ENCODE measurements at regions not wholly inside any gene's neighbourhood (a gene's known extent, or its start where the extent isn't known, plus 50 kb on each side); places are given as distances from the start of the nearest gene placed in this dataset.
"Not testable (repeated sequence)": the region's sequence is repeated elsewhere in the genome, so short reads cannot be mapped to it uniquely, and the experiment has no call there.

DNA sequence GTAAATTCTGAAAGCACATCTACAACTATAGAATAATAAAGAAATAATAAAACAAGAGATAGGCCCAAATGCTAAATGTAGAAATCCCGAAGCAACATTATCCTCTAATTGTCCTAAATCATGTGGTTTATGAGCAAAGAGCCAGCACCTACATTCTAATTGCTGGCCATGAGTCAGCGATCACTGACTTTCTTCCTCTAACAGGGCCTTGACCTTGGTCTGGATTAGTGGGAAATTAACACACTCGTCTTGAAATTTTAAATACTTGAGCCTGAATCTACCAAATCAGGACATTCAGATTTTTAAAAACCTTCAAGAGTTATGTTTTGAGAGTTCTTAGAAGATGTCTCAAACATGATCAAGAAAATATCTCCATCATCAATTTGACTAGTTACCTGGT is 727.6 kb downstream of the METTL15 start:
- DNase-seq (no peak), ATAC-seq (no peak)
- intact Hi-C loops (cut with micrococcal nuclease): no loop called here

DNA sequence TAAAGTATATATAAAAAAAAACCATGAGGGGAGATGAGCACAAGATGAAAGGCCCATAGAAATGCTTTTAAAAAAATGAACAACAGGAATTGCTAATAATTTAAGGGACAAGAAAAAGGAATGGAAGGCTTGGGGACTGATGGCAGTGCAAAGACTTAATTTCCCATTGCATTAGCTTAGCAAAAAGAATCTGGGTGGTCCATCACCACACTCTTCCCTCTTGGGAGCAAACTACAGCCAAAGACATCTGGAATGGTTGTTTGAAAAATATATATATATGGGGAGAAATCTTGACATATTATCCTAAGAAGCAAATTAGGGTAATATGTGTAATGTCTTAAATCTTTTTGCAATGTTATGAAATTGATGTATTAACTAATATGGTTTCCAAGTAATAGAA is 727.1 kb downstream of the METTL15 start:
- ATAC-seq: no peak
- intact Hi-C loops (cut with micrococcal nuclease): no loop called here
- no peak for DNase-seq

DNA sequence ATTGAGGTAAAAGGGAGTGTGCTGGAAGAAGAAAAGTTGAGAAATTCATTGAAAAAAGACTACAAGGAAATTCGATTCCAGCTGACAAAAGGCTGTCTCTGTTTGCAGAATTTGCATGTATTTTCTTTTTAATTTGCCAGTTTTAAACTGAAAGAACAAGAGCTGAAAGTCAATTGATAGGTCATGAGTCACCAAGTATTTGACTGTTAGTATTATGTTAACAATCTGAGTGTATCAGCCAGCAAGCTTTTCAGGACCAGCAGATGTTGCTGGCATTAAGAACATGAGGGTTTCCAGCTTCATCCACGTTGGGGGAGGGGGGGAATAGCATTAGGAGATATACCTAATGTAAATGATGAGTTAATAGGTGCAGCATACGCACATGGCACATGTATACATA is 726.7 kb downstream of the METTL15 start:
- ATAC-seq: no peak
- DNase-seq: no peak
- intact Hi-C loops (cut with micrococcal nuclease): no loop called here

DNA sequence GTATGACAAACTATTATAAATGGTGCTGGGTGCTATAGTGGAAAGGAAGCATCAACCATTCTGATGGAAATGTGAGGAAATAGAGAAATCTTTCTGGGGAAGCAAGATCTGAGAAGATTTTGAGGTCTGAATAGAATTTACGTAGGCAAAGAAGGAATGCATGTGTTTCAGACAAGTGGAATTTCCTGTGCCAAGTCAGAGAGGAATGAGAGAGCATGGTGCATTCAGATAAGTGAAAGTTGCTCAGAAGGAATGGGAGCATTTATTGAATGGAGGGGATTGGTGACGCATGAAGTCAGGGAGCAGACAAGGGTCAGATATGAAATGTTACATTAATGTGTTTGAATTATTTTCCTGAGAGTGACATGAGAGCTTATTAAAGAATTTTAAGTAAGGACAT is 725.5 kb downstream of the METTL15 start:
- ATAC-seq: no peak
- intact Hi-C loops (cut with micrococcal nuclease): no loop called here
- no peak for DNase-seq

DNA sequence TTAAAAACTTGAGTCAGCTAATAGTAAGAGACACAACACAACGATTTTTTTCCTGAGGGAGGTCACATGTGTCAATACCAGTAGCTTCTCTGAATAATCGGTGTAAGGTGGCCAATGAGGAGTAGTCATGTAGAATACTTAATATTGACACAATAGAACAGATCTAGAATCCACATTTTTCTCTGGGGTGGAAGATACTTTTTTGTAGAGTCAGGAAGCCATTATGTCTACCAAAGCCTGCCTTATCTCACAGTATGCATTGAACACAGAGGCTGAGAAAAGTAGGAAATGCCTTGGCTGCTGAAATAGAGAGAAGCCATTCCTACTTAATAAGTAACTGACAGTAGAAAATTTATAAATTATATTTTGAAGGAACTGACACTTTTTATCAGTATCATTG is 725.0 kb downstream of the METTL15 start:
- ATAC-seq (no peak), DNase-seq (no peak)
- intact Hi-C loops (cut with micrococcal nuclease): no loop called here

DNA sequence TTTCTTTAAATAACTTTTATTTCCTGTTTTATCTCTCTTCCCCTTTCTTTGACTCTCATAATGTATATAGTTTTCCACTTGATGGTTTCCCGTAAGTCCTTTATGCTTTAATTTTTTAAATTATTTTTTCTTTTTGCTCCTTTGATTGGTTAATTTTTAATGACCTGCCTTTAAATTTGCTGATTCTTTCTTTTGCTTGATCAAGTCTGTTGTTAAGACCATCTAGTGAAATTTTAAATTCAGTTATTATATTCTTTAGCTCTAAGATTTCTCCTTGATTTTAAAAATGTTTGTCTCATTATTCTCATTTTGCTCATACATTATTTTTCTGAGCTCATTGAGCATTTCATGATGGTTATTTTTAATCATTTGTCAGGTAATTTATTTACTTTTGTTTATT is 718.6 kb downstream of the METTL15 start:
- intact Hi-C loops (cut with micrococcal nuclease): no loop called here
- ATAC-seq (no peak), DNase-seq (no peak)

DNA sequence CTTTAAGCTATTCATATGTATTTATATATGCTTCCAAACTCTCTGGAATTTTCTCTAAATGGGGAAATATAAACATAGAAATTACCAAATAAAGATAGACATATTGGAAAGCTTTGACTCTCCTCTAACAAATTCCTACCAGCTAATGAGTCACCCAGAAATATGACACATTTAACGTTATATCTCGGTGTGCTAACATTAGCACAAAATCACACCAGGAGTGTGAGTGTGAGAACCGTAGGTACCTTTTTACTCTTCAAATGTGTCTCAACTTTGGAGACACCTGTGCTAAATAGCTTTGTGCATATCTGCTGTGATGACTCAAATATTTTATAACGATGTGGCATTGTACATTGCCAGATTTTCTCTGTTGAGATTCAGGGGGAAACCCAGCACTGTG is 714.4 kb downstream of the METTL15 start:
- intact Hi-C loops (cut with micrococcal nuclease): no loop called here
- no peak for DNase-seq
- ATAC-seq: no peak

DNA sequence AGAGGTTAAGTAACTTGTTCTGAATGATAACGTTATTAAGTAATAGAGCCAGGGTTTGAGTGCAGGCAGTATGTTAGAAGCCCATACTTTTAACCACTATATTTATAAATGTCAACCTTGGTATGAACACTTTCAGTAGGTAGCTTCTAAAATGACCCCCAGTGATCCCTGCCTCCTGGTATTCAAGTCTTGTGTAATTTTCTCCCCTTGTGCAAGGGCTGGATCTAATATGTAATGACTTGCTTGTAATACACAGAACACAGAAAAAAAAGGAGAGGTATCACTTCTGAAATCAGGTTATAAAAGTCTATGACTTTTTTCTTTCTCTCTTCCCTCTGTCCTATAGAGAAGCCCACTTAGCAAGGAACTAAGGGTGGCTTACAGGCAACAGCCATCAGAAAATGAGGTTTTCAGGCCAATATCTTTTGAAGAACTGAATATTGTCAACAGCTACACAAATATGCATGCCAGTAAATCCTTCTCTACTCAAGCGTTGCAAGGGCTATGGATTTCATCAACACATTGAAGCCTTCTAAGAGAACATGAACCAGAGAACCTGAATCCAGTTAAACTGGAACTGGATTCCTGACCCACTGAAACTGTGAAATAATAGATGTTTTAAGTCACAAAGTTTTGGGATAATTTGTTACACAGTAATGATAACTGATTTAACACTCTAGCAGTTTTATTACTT is 712.3 kb downstream of the METTL15 start:
- intact Hi-C loops (cut with micrococcal nuclease): no loop called here
- DNase-seq (no peak), ATAC-seq (no peak)

DNA sequence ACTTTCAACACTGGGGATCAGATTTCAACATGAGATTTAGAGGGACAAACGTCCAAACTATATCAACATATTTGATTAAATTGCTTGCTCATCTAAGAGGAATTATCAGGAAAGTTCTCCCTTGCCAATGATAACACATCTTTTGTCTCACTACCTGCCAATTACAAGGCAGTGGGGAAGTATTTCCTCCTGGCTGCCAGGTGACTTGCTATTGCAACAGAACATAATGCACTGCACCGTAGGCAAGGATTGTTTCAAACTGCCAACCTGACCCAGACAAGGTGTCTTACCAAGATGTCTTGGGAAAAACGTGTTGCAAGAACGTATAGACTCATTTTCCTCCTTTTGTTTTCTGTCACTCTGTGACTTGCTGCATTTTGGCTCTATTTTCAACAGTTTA is 711.6 kb downstream of the METTL15 start:
- intact Hi-C loops (cut with micrococcal nuclease): no loop called here
- no peak for DNase-seq
- ATAC-seq: no peak

DNA sequence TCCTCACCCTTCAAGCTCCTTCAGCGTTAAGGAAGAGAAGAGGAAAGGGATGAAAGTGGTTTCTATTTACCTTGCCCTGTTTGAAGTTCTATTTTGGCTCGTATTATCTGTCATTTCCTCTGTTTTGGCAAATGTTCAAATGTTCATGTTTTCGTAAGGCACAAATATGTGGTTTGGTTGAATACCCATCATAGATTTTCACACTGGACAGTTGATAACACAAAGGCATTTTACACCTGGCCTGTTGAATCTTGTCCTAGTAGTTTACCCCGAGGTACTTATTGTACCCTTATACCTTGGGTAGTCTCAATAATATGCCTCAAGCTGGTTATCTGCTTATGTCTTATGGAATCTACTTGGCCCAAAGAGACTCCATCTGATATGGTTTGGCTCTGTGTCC is 706.9 kb downstream of the METTL15 start:
- no peak for ATAC-seq
- DNase-seq: no peak
- intact Hi-C loops (cut with micrococcal nuclease): no loop called here

DNA sequence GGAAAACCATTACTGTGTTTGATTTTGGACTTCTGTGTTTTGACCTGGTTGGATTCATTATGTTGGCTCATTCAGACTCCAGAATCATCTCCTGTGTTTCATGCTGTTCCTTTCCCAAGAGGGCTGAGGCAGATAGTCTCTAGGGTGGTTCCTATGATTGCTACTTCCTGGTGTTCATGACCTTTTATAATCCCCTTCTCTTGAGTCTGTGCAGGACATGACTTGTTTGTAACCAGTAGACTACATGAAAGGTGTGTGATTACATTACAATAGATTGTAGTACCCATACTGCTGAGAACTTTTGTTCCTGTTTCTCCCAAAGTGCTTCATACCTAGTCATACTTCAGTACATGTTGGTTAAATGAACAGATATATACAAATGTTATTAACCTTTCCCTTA is 700.6 kb downstream of the METTL15 start:
- intact Hi-C loops (cut with micrococcal nuclease): no loop called here
- ATAC-seq: no peak

DNA sequence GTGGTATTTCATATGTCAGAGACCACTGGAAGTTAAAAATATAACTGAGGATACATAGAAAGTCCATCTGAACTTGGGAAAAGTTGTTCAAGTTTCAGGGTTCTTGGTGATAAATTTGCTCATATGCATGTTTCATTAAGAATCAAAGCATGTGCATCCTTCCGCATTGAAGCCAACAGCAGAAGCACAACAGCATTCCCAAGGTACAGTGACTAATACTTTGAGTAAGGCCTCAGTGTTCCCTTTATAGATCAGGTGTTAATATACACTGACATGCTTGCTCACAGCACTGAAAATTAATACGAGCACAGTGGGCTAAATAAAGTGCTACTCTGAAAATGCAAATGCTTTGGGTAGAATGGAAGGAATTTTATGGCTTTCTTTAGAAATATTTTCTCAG is 691.1 kb downstream of the METTL15 start:
- DNase-seq (no peak), ATAC-seq (no peak)
- intact Hi-C loops (cut with micrococcal nuclease): no loop called here

More for the DNA sequence above, 700.6 kb downstream of the METTL15 start:
- no peak for DNase-seq

DNA sequence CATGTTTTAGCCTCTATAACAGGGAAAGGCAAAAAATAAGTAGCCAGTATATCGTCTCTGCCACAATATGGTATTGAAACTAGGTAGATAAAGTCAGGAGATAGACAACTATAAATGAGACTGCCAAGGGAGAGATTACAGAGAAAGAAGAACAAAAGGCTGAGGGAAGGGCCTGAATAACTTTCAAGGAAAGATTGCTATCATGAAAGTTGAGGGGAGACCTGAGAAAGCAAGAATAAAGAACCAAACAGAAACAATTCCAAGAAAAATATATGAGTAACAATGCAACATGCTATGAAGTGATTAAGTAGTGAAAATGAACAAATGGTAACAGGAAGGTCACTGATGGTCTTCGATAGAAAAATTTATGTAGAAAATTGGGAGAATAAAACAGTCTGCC is 690.1 kb downstream of the METTL15 start:
- ATAC-seq: no peak
- intact Hi-C loops (cut with micrococcal nuclease): no loop called here

DNA sequence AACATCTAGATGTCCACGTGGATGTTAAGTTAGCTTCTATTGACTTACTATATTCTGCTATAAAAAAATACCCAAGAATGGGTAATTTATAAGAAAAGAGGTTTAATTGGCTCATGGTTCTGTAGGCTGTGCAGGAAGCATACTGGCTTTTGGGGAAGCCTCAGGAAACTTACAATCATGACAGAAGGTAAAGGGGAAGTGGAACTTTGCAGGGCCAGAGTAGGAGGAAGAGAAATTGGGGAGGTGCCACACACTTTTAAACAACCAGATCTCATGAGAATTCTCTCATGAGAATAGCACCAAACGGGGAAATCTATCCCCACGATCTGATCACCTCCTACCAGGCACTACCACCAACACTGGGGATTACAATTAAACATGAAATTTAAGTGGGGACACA is 689.3 kb downstream of the METTL15 start:
- intact Hi-C loops (cut with micrococcal nuclease): no loop called here
- no peak for ATAC-seq
- DNase-seq: no peak

More for the DNA sequence above, 690.1 kb downstream of the METTL15 start:
- DNase-seq: no peak

DNA sequence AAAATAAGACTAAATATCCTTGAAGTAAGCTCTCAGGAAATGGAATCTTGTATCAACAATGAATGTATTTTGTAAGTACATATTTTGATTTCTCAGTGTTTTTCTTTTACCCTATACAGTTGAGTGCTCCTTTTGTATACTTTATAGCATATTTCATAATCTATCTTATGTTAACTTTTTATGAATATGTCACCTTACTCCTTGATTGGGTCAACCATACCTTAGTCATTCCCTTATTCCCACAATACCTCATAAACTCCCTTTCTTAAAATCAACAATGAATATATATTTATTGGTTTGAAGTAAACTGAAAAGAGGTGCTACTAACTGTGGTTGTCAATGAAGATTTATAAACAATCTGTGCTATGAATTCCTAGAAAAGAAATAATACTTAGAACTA is 686.2 kb downstream of the METTL15 start:
- no peak for DNase-seq
- intact Hi-C loops (cut with micrococcal nuclease): no loop called here

DNA sequence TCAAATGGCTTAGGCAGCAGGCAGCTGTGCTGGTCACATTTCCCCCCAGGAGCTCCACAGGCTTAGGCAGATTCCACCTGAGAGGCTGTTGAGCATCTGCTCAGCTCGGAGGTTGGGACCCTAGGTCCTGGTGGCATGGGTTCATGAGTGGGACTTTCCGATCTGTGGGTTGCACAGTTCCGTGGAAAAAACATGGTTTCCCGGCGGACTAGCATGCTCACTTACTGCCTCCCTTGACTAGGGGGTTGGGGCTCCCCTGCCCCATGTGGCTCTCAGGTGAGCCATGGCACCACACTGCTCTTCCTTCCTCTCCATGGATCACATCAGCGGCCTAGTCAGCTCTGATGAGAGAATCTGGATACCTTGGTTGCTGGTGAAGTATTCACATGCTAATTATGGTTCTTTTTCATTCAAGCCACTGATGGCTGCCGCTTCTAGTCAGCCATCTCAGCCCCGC is 685.1 kb downstream of the METTL15 start:
- intact Hi-C loops (cut with micrococcal nuclease): no loop called here
- DNase-seq (no peak), ATAC-seq (no peak)

More for the DNA sequence above, 686.2 kb downstream of the METTL15 start:
- no peak for ATAC-seq

DNA sequence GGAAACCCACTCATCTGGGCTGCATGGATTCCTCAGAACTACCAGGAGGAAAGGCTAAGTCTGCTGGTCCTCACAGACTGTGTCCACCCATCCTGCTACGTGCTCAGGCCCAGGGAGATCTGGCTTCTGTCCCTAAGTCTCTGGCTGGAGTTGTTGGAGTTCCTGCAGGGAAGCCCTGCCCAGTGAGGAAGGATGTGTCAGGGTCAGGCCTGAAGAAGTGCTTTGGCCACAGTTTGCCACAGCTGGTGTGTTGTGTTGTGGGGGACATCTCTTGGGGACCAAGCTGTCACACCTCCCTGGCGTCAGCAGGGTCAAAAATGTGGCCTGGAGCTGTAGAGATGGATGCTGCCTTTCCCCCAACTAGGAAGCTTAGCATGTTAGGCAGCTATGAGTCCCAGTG is 684.7 kb downstream of the METTL15 start:
- intact Hi-C loops (cut with micrococcal nuclease): no loop called here
- ATAC-seq: no peak

DNA sequence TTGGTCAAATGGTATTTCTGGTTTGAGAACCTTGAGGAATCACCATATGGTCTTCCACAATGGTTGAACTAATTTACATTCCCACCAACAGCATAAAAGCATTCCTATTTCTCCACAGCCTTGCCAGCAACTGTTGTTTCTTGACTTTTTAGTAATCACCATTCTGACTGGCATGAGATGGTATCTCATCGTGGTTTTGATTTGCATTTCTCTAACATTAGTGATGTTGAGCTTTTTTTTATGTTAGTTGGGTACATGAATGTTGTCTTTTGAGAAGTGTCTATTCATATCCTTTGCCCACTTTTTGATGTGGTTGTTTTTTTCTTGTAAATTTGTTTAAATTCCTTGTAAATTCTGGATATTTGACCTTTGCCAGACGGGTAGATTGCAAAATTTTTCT is 679.7 kb downstream of the METTL15 start:
- intact Hi-C loops (cut with micrococcal nuclease); ATAC-seq; DNase-seq: not testable (repeated sequence)

More for the DNA sequence above, 684.7 kb downstream of the METTL15 start:
- no peak for DNase-seq

DNA sequence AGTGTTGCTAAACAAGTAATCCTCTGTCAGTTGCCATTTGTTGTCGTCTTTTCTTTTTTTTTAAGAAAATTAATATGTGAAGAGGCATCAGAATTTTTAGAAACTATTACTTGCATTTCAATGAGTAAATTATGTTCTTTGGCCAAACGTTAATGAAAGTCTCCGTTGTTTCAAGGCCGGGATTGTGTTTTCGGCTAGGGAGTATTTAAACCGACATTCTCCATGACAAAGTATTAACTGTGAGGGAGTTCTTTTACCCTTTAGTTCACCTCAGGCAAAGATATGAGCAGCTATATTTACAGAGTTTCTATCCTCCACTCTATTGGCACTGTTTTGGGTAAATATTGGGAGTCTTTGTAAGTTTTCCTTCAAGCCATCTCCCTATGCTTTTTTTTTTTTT is 668.9 kb downstream of the METTL15 start:
- ATAC-seq (no peak), DNase-seq (no peak)
- intact Hi-C loops (cut with micrococcal nuclease): no loop called here

DNA sequence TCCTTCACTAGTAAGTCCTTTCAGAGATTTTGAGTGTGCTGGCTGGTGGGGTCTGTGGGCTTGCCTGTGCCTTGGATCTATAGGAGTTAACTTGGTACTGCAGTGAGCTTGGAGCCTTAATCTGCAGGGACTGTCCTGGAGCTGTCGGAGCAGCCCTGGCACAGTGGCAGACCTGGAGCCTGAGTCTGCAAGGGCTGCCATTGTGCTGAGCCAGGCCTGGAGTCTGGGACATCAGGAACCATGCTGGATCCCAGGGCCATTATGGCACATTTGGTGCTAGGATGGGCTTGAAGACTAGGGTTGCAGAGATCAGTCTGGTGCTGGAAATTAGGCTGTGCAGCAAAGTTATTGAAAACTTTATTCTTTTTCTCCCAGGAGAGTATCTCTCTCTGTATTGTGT is 665.4 kb downstream of the METTL15 start:
- DNase-seq: no peak
- no peak for ATAC-seq
- intact Hi-C loops (cut with micrococcal nuclease): no loop called here

DNA sequence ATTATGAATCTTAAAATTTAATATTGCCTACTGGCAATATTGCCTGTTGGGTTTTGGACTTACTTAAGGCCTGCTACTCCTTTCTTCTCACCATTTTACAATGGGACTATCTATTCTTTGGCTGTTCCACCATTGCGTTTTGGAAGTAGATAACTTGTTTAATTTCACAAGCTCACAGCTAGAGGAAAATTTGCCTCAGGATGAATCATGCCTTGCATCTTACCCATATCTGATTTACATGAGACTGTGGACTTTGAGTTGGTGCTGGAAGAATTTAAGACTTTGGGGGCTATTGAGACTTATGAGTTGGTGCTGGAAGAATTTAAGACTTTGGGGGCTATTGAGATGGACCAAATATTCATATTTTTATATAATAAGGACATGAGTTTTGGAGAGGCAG is 662.6 kb downstream of the METTL15 start:
- DNase-seq (no peak), ATAC-seq (no peak)
- intact Hi-C loops (cut with micrococcal nuclease): no loop called here

DNA sequence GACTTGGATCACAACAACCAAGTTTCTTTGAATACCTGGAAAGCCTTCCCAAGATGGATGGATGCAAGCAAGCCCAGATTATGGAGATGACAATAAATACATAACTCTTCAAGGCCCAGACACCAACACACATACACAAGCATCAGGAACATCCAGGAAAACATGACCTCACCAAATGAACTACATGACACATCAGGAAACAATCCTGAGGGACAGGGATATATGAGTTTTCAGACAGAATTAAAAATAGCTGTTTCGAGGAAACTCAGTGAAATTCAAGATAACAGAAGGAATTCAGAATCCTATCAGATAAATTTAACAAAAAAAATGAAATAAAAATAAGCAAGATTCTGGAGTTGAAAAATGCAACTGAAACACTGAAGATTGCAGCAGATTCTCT is 659.4 kb downstream of the METTL15 start:
- ATAC-seq (no peak), DNase-seq (no peak)
- intact Hi-C loops (cut with micrococcal nuclease): no loop called here

Data from left ventricle myocardium superior (tissue), 1 donor.